ENCODE measurements at regions not wholly inside any gene's neighbourhood (a gene's known extent, or its start where the extent isn't known, plus 50 kb on each side); places are given as distances from the start of the nearest gene placed in this dataset.

GRCh38 chr2:24410976-24411375 lies 50.6 kb upstream of the ITSN2 start:
- intact Hi-C loops (cut with DNase I, micrococcal nuclease) = no loop called here
- DNase-seq (no peak), ATAC-seq (no peak)
- Histone ChIP-seq H3K4me1 (ENCODE audit: low read depth) (no peaks in the 10 kb centered on the region), H3K9me3 (no peaks in the 10 kb centered on the region), H3K4me3 (no peak overlapping the region), H3K36me3 (ENCODE audit: low read depth) (no peaks in the 10 kb centered on the region)
- no peak for TF ChIP-seq CTCF (IDR thresholded peaks at IDR 0.05)

GRCh38 chr2:24409700-24410556 lies 49.6 kb upstream of the ITSN2 start:
- DNase-seq (peak in 1 of 3 donors; percentile 72), ATAC-seq (peak; percentile 85)
- Histone ChIP-seq H3K36me3 (ENCODE audit: low read depth) (no peaks in the 10 kb centered on the region), H3K4me3 (no peak overlapping the region), H3K4me1 (ENCODE audit: low read depth) (no peaks in the 10 kb centered on the region), H3K9me3 (no peaks in the 10 kb centered on the region)
- TF ChIP-seq CTCF (IDR thresholded peaks at IDR 0.05) = peak; percentile 70
- intact Hi-C loops (cut with DNase I, micrococcal nuclease) = loop anchor here in 1 of 2 donors (5.0 kb wide), 1 partner anchor 417 kb away; no protein-coding TSS in a partner anchor

All from mucosa of descending colon (tissue), 3 donors.